Lower leg skin (tissue), 4 donors: ENCODE measurements at regions not wholly inside any gene's neighbourhood (a gene's known extent, or its start where the extent isn't known, plus 50 kb on each side); places are given as distances from the start of the nearest gene placed in this dataset.

Experiments
- DNase-seq, 2 donors: peaks; one replicate each; pipeline ENCODE4 v3.0.0-alpha.2; 2019; ENCODE audit warnings: low spot score in 2 of 2
- H3K4me3 ChIP-seq: fragments of 200-600 bp; sonication (generic); 2 replicates; pipeline ENCODE4 v1.5.1; 2017; ENCODE audit warnings: mild to moderate bottlenecking, low read depth; ENCODE audit not compliant: poor library complexity, severe bottlenecking
- POLR2A ChIP-seq, 2 donors: fragments of 450-650 bp; IDR thresholded peaks; one replicate each; pipeline ENCODE4 v1.6.1; 2016 to 2017; ENCODE audit warnings: antibody characterized with exemption in 2 of 2, mild to moderate bottlenecking in 1 of 2, moderate library complexity in 1 of 2
- WGBS, 2 donors: methylation state at CpG; one replicate each; pipeline ENCODE4 v1.1.5; 2018; 5-methylcytosine and 5-hydroxymethylcytosine counted together
- intact Hi-C: fragments of 100-400 bp; cut with DNase I; formaldehyde crosslinking; loops from one replicate; pipeline ENCODE4 v1.15.0; 2023; ENCODE audit warnings: low total_unique reads
- TF ChIP-seq, protein P1 (sequence below), 3 donors: fragments of 450-650 bp; IDR thresholded peaks; one replicate each; pipeline ENCODE4 v1.5.1; 2016; ENCODE audit warnings: antibody characterized with exemption in 3 of 3, mild to moderate bottlenecking in 3 of 3, moderate library complexity in 2 of 3

DNA sequence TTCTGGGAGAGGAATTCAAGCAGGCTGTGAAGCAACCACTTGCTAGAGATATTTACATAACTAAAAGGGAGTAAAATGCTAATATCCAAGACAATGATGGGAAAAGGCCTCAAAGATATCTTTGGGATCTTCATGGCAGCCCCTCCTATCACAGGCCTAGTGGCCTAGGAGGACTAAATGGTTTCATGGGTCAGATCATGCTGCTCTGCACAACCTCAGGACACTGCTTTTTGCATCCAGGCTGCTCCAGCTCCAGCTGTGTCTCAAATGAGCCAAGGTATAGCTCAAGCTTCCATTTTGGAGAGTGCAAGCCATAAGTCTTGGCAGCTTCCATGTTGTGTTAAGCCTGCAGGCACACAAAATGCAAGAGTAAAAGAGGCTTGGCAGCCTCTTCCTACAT, 195.6 kb upstream of the SSTR1 start:
- intact Hi-C loops, result no loop called here
- no peak overlapping the region for H3K4me3 ChIP-seq
- TF ChIP-seq POLR2A (IDR thresholded peaks at IDR 0.05), result no peak
- TF ChIP-seq, protein P1, sequence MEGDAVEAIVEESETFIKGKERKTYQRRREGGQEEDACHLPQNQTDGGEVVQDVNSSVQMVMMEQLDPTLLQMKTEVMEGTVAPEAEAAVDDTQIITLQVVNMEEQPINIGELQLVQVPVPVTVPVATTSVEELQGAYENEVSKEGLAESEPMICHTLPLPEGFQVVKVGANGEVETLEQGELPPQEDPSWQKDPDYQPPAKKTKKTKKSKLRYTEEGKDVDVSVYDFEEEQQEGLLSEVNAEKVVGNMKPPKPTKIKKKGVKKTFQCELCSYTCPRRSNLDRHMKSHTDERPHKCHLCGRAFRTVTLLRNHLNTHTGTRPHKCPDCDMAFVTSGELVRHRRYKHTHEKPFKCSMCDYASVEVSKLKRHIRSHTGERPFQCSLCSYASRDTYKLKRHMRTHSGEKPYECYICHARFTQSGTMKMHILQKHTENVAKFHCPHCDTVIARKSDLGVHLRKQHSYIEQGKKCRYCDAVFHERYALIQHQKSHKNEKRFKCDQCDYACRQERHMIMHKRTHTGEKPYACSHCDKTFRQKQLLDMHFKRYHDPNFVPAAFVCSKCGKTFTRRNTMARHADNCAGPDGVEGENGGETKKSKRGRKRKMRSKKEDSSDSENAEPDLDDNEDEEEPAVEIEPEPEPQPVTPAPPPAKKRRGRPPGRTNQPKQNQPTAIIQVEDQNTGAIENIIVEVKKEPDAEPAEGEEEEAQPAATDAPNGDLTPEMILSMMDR (IDR thresholded peaks at IDR 0.05), result no peak
- DNase-seq, result no peak

DNA sequence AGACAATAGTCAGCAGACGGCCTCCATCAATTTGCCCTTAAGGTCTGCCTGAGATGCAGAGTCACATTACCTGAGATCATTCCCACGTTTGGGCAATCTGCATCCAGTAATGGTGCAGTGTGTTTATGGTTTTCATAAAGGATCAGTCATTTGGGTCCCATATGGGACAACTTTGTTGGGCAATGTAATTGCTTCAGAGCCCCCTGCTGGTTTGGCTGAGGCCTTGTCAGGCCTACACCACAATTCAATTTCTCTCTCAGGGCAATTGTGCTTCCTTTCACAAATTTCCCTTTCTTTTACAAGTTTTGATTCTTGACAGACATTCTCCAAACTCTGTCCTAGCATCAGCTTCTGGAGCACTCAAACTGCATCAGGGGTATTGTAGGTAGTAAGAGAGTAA, 191.2 kb upstream of the SSTR1 start:
- no peak for DNase-seq
- no peak overlapping the region for H3K4me3 ChIP-seq
- 63 to 64% methylated on average over 2 of the region's 2 CpGs for WGBS, 2 donors
- TF ChIP-seq, protein P1 (IDR thresholded peaks at IDR 0.05), result no peak
- no peak for TF ChIP-seq POLR2A (IDR thresholded peaks at IDR 0.05)
- intact Hi-C loops, result no loop called here

DNA sequence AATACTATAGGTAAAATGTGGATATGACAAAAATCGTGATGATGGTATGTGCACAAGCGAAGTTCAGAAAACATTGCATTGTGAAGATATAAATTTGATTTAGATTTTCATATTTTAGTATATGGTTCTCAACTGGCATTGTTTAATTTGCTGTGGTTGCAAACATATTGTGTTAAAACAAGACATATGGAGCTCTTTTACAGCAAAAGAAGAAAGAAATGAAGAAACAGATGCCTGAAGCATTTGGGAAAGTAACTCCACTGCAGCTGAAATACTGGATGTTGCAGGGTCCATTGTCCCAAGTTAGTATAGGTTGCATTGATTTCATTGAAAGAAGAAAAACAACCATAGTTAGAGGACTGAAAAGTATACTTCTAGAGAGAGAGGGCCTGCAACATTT, 185.8 kb upstream of the SSTR1 start:
- DNase-seq, result no peak
- WGBS, 2 donors, result 67 to 81% methylated on average over 2 of the region's 2 CpGs
- TF ChIP-seq, protein P1 (IDR thresholded peaks at IDR 0.05), result no peak
- no peak for TF ChIP-seq POLR2A (IDR thresholded peaks at IDR 0.05)
- no peak overlapping the region for H3K4me3 ChIP-seq
- intact Hi-C loops, result no loop called here

DNA sequence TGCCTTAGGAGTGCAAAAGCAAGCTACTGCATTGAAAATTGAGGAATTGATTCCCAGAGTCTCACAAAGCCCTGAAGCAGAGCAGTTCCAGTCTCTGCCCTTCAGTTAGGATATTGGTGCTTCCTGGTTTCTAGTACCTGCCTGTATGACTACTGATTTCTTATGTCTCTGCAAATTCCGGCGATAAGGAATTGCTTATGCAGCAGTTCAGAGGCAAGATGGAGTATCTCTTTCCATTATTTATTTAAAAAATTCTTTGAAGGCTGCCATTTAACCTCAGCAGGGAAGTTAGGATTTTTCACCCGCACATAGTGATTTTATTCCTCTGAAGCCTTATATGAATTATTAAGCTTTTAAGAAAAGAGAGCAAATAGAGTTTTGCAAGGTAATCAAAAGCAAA, 184.9 kb upstream of the SSTR1 start:
- DNase-seq, result no peak
- no peak overlapping the region for H3K4me3 ChIP-seq
- TF ChIP-seq, protein P1 (IDR thresholded peaks at IDR 0.05), result no peak
- no peak for TF ChIP-seq POLR2A (IDR thresholded peaks at IDR 0.05)
- intact Hi-C loops, result no loop called here
- WGBS, 2 donors, result 54 to 73% methylated on average over 3 of the region's 3 CpGs

DNA sequence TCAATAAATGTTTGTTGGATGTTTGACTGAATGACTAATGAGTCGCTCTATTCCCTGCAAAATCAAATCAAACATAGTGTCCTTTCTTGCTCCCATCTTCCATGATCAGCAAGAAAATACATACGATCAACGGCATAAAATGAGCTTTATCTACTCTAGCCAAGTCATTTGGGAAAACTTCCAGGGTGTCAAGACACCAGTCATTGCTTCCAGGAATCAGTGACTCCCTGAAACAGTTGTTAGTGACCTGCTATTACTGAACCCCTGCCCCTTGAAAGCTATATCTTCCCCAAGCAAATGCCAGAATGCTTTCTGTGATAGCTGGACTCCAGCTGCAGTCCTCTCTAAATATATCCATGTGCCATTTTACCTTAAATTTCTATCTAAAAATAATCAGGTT, 169.5 kb upstream of the SSTR1 start:
- WGBS, 2 donors, result 87 to 91% methylated on average over 3 of the region's 3 CpGs
- intact Hi-C loops, result no loop called here
- DNase-seq, result no peak
- no peak for TF ChIP-seq POLR2A (IDR thresholded peaks at IDR 0.05)
- TF ChIP-seq, protein P1 (IDR thresholded peaks at IDR 0.05), result no peak
- H3K4me3 ChIP-seq, result no peak overlapping the region

DNA sequence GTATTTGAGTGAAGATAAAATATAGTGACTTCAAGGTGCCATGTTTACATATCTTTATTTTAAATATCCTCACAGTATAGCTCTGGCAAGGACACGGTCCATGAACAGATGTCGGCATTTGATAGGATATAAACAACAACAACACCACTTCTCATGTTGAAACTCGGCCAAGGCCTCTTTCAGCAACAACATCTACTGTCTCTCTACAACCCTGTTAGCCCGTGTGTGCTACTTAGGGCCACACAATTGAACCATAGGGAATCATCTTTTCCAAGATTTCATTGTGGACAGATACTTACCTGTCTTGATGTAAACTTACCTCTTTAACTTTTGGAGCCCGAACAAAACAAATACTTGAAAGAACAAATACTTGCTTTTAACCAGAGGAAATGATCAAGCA, 168.7 kb upstream of the SSTR1 start:
- 68 to 70% methylated on average over 5 of the region's 5 CpGs for WGBS, 2 donors
- intact Hi-C loops, result no loop called here
- no peak overlapping the region for H3K4me3 ChIP-seq
- DNase-seq, result no peak
- no peak for TF ChIP-seq POLR2A (IDR thresholded peaks at IDR 0.05)
- TF ChIP-seq, protein P1 (IDR thresholded peaks at IDR 0.05), result no peak
